OCI-LY7 (cell line): ENCODE measurements at regions not wholly inside any gene's neighbourhood (a gene's known extent, or its start where the extent isn't known, plus 50 kb on each side); places are given as distances from the start of the nearest gene placed in this dataset.

Experiments used
- BruUV-seq: library from RNA; stranded (reverse); fragments of 400-500 nt; replicated peaks from 2 replicates; lab custom pipeline; 2021; lab: Mats Ljungman, UMichigan
- CTCF ChIA-PET: fragments of 300-600 bp; sonication (Branson Sonifier 250); formaldehyde crosslinking; loops from one replicate; lab custom pipeline; 2022; ENCODE audit warnings: antibody characterized with exemption; ENCODE audit not compliant: unreplicated experiment; lab: Charles Lee
- POLR2A ChIA-PET: fragments of 300-600 bp; sonication (Branson Sonifier 250); formaldehyde crosslinking; loops from one replicate; lab custom pipeline; 2022; ENCODE audit warnings: antibody characterized with exemption; lab: Charles Lee
- DNase-seq: peaks from one replicate; pipeline ENCODE4 v3.0.0-alpha.2; 2015; ENCODE audit warnings: low spot score
- H2AFZ ChIP-seq: fragments of 200-600 bp; sonication (generic), shearing (Covaris generic); 2 replicates; pipeline ENCODE4 v1.6.1; 2014; ENCODE audit warnings: mild to moderate bottlenecking, antibody characterized with exemption, low read length, moderate library complexity
- H3K27ac ChIP-seq: fragments of 200-600 bp; sonication (generic); 2 replicates; pipeline ENCODE4 v1.5.1; 2014; ENCODE audit warnings: mixed run types, low read depth, mild to moderate bottlenecking, moderate library complexity, low read length, inconsistent platforms; ENCODE audit not compliant: poor library complexity, severe bottlenecking
- H3K36me3 ChIP-seq: fragments of 200-600 bp; sonication (generic); 2 replicates; pipeline ENCODE4 v1.6.1; 2014; ENCODE audit warnings: mild to moderate bottlenecking, antibody characterized with exemption, low read length, moderate library complexity, mixed read lengths; ENCODE audit not compliant: insufficient read depth
- H3K4me1 ChIP-seq: fragments of 200-600 bp; sonication (generic); 2 replicates; pipeline ENCODE4 v1.5.1; 2014; ENCODE audit warnings: mild to moderate bottlenecking, low read length; ENCODE audit not compliant: insufficient read depth, poor library complexity, severe bottlenecking
- H3K4me2 ChIP-seq: fragments of 200-600 bp; sonication (generic); 2 replicates; pipeline ENCODE4 v1.6.1; 2014; ENCODE audit warnings: mild to moderate bottlenecking, low read length
- H3K4me3 ChIP-seq: fragments of 200-600 bp; sonication (generic); 2 replicates; pipeline ENCODE4 v1.5.1; 2014; ENCODE audit warnings: mild to moderate bottlenecking, low read depth, low read length; ENCODE audit not compliant: poor library complexity, severe bottlenecking
- H3K79me2 ChIP-seq: fragments of 200-600 bp; sonication (generic); 2 replicates; pipeline ENCODE4 v1.6.1; 2016; ENCODE audit warnings: low read depth, mild to moderate bottlenecking, low read length, moderate library complexity, mixed read lengths; ENCODE audit not compliant: insufficient read depth
- H3K9me2 ChIP-seq: fragments of 200-600 bp; sonication (generic); 2 replicates; pipeline ENCODE4 v1.6.1; 2016; ENCODE audit warnings: mild to moderate bottlenecking, low read length, mixed read lengths; ENCODE audit not compliant: insufficient read depth
- H3K9me3 ChIP-seq: fragments of 200-600 bp; sonication (generic); 2 replicates; pipeline ENCODE4 v1.6.1; 2014; ENCODE audit warnings: mild to moderate bottlenecking, mixed run types, low read length, mixed read lengths
- H4K20me1 ChIP-seq: fragments of 200-600 bp; sonication (generic); 2 replicates; pipeline ENCODE4 v1.6.1; 2014; ENCODE audit warnings: mild to moderate bottlenecking, antibody characterized with exemption, low read length, moderate library complexity, mixed read lengths; ENCODE audit not compliant: insufficient read depth
- CTCF ChIP-seq: fragments of 200-600 bp; sonication (generic); conservative IDR thresholded peaks from 2 replicates; pipeline ENCODE4 v1.5.1; 2014; ENCODE audit warnings: mild to moderate bottlenecking, antibody characterized with exemption, low read length, moderate library complexity, mixed read lengths
- EZH2phosphoT487 ChIP-seq: fragments of 200-600 bp; sonication (generic); IDR thresholded peaks from 2 replicates; pipeline ENCODE4 v1.6.1; 2018; ENCODE audit warnings: low read depth, borderline replicate concordance, mild to moderate bottlenecking, mixed run types, antibody characterized with exemption, low read length, moderate library complexity, mixed read lengths
- intact Hi-C: fragments of 100-400 bp; cut with micrococcal nuclease; formaldehyde crosslinking; loops from one replicate; pipeline ENCODE4 v1.10.0; 2022; ENCODE audit not compliant: unreplicated experiment

GRCh38 chr2:66017763-66018162 is 417.2 kb upstream of the MEIS1 start:
- CTCF ChIA-PET = no interaction called here
- no peak overlapping the region for H2AFZ ChIP-seq
- no peak for TF ChIP-seq CTCF
- TF ChIP-seq EZH2phosphoT487 = no peak
- no peaks in the 10 kb centered on the region for H3K79me2 ChIP-seq
- H3K9me3 ChIP-seq = no peaks in the 10 kb centered on the region
- no peak overlapping the region for H3K4me2 ChIP-seq
- POLR2A ChIA-PET = no interaction called here
- intact Hi-C loops = no loop called here
- no peaks in the 10 kb centered on the region for H4K20me1 ChIP-seq
- BruUV-seq = no TSS peak
- no peak for DNase-seq
- H3K4me3 ChIP-seq = no peak overlapping the region
- no peaks in the 10 kb centered on the region for H3K4me1 ChIP-seq
- H3K27ac ChIP-seq = no peak overlapping the region
- H3K36me3 ChIP-seq = no peaks in the 10 kb centered on the region
- H3K9me2 ChIP-seq = no peaks in the 10 kb centered on the region

- H3K9me3 ChIP-seq = no peaks in the 10 kb centered on the region
- no peak for DNase-seq
- H3K27ac ChIP-seq = no peak overlapping the region
- ChIA-PET CTCF (no interaction called here), POLR2A (interaction anchor here (1.1 kb wide), 1 partner anchor 1526 kb away, joined by 4 read pairs; no protein-coding TSS in a partner anchor)
- no peaks in the 10 kb centered on the region for H4K20me1 ChIP-seq
- H3K4me3 ChIP-seq = no peak overlapping the region
- H3K79me2 ChIP-seq = no peaks in the 10 kb centered on the region
- no peaks in the 10 kb centered on the region for H3K36me3 ChIP-seq
- no peaks in the 10 kb centered on the region; the same call in 1 of the 2 replicates for H3K9me2 ChIP-seq
- intact Hi-C loops = no loop called here
- H2AFZ ChIP-seq = no peak overlapping the region
- no TSS peak for BruUV-seq
- TF ChIP-seq CTCF = no peak
- no peak for TF ChIP-seq EZH2phosphoT487
- H3K4me2 ChIP-seq = no peak overlapping the region
- H3K4me1 ChIP-seq = no peaks in the 10 kb centered on the region
Observed at GRCh38 chr2:66014450-66014849, 420.5 kb upstream of the MEIS1 start.

GRCh38 chr2:66013456-66013855 is 421.5 kb upstream of the MEIS1 start:
- TF ChIP-seq EZH2phosphoT487 = no peak
- peak; percentile 82 for TF ChIP-seq CTCF
- BruUV-seq = no TSS peak
- Histone ChIP-seq H2AFZ (no peak overlapping the region), H3K27ac (no peak overlapping the region), H3K4me1 (no peaks in the 10 kb centered on the region), H3K4me2 (no peak overlapping the region), H3K4me3 (no peak overlapping the region), H3K36me3 (no peaks in the 10 kb centered on the region), H3K79me2 (no peaks in the 10 kb centered on the region), H3K9me2 (no peaks in the 10 kb centered on the region; the same call in 1 of the 2 replicates), H3K9me3 (no peaks in the 10 kb centered on the region), H4K20me1 (no peaks in the 10 kb centered on the region)
- intact Hi-C loops = no loop called here
- ChIA-PET POLR2A (interaction anchor here (1.1 kb wide), 1 partner anchor 1527 kb away, joined by 4 read pairs; no protein-coding TSS in a partner anchor), CTCF (no interaction called here)
- peak; percentile 10 for DNase-seq
